H1 (cell line): ENCODE measurements at regions not wholly inside any gene's neighbourhood (a gene's known extent, or its start where the extent isn't known, plus 50 kb on each side); places are given as distances from the start of the nearest gene placed in this dataset.

Experiments used
- CTCF ChIA-PET: fragments of 300-600 bp; sonication (Branson Sonifier 250); formaldehyde crosslinking; loops from one replicate; lab custom pipeline; 2021; ENCODE audit not compliant: partially characterized antibody; lab: Charles Lee
- POLR2A ChIA-PET: fragments of 300-600 bp; sonication (Branson Sonifier 250); formaldehyde crosslinking; loops from one replicate; lab custom pipeline; 2021; ENCODE audit warnings: inconsistent platforms; ENCODE audit not compliant: partially characterized antibody; lab: Charles Lee
- DNase-seq, 2 experiments: peaks; one replicate each; pipeline versions ENCODE4 v3.0.0 to v3.0.0-alpha.2; 2010 to 2022; ENCODE audit warnings: low spot score in 2 of 2, low read depth in 1 of 2, mixed read lengths in 1 of 2
- FAIRE-seq: peaks from 2 replicates; lab custom pipeline; 2011; peaks lifted over from hg19 to GRCh38; lab: Jason Lieb, UNC
- H2AFZ ChIP-seq: 2 replicates; pipeline ENCODE4 v1.8.1; 2012; ENCODE audit warnings: low read length, inconsistent platforms
- H2AK5ac ChIP-seq: 2 replicates; pipeline ENCODE4 v1.6.1; 2013; ENCODE audit warnings: low read depth, low read length
- H2BK120ac ChIP-seq: replicated peaks from 2 replicates; pipeline ENCODE3; 2013; ENCODE audit warnings: low read depth, low read length, inconsistent platforms
- H2BK12ac ChIP-seq: 2 replicates; pipeline ENCODE4 v1.6.1; 2013; ENCODE audit warnings: low read depth, low read length
- H2BK15ac ChIP-seq: 2 replicates; pipeline ENCODE4 v1.6.1; 2013; ENCODE audit warnings: low read length
- H2BK20ac ChIP-seq: 2 replicates; pipeline ENCODE4 v1.6.1; 2013; ENCODE audit warnings: low read length
- H2BK5ac ChIP-seq: 2 replicates; pipeline ENCODE4 v1.6.1; 2013; ENCODE audit warnings: low read depth, low read length
- H3K14ac ChIP-seq: 2 replicates; pipeline ENCODE4 v1.6.1; 2013; ENCODE audit warnings: inconsistent platforms; ENCODE audit not compliant: insufficient read length
- H3K18ac ChIP-seq: 2 replicates; pipeline ENCODE4 v1.6.1; 2013; ENCODE audit warnings: low read length; ENCODE audit errors: extremely low read depth
- H3K23ac ChIP-seq: 2 replicates; pipeline ENCODE4 v1.6.1; 2013; ENCODE audit warnings: inconsistent platforms; ENCODE audit not compliant: insufficient read length
- H3K23me2 ChIP-seq: 2 replicates; pipeline ENCODE4 v1.6.1; 2013; ENCODE audit warnings: low read depth, low read length
- H3K27ac ChIP-seq: 2 replicates; pipeline ENCODE4 v1.6.1; 2011; ENCODE audit warnings: low read depth, low read length, inconsistent platforms
- H3K27me3 ChIP-seq, 4 experiments: replicated peaks in 1 of 4; 1 replicate in 1 of 4; 2 replicates in 3 of 4; pipeline versions ENCODE4 v1.6.1 to v1.8.1; 2011 to 2013; ENCODE audit warnings: low read length in 3 of 4, mild to moderate bottlenecking in 3 of 4, inconsistent platforms in 2 of 4, mixed read lengths in 2 of 4, moderate library complexity in 1 of 4; ENCODE audit not compliant: control insufficient read depth in 3 of 4, insufficient read depth in 3 of 4; ENCODE audit errors: extremely low read depth in 1 of 4
- H3K36me3 ChIP-seq, 4 experiments: 2 replicates each; pipeline versions ENCODE4 v1.6.1 to v1.8.1; 2011 to 2013; ENCODE audit warnings: mild to moderate bottlenecking in 4 of 4, low read length in 3 of 4, moderate library complexity in 2 of 4, control low read depth in 1 of 4, inconsistent platforms in 1 of 4; ENCODE audit not compliant: insufficient read depth in 4 of 4, control insufficient read depth in 2 of 4
- H3K4ac ChIP-seq: replicated peaks from 2 replicates; pipeline ENCODE3; 2013; ENCODE audit warnings: low read length, low read depth, mixed read lengths, inconsistent platforms; ENCODE audit not compliant: insufficient read length
- H3K4me1 ChIP-seq, 4 experiments: replicated peaks in 1 of 4; 1 replicate in 1 of 4; 2 replicates in 3 of 4; pipeline versions ENCODE4 v1.6.1 to v1.8.1; 2011 to 2013; ENCODE audit warnings: low read length in 3 of 4, inconsistent platforms in 2 of 4, mixed read lengths in 1 of 4; ENCODE audit not compliant: insufficient read depth in 4 of 4, control insufficient read depth in 3 of 4
- H3K4me2 ChIP-seq, 2 experiments: 2 replicates each; pipeline versions ENCODE4 v1.6.1 to v1.8.1; 2011 to 2013; ENCODE audit warnings: low read depth in 2 of 2, low read length in 2 of 2, control low read depth in 1 of 2, inconsistent platforms in 1 of 2, mild to moderate bottlenecking in 1 of 2; ENCODE audit not compliant: insufficient read depth in 1 of 2
- H3K4me3 ChIP-seq, 4 experiments: fragments of 200-600, 300-600 bp in 1 of 4; sonication (generic), shearing (Covaris generic), sonication (Bioruptor Twin) in 1 of 4; 2 replicates each; pipeline versions ENCODE4 v1.5.1 to v1.8.1; 2011 to 2016; ENCODE audit warnings: low read length in 4 of 4, low read depth in 3 of 4, control low read depth in 2 of 4, inconsistent platforms in 2 of 4, mild to moderate bottlenecking in 2 of 4, mixed read lengths in 1 of 4, moderate library complexity in 1 of 4; ENCODE audit not compliant: insufficient read depth in 2 of 4; ENCODE audit errors: extremely low read depth in 1 of 4
- H3K56ac ChIP-seq: replicated peaks from 2 replicates; pipeline ENCODE3; 2013; ENCODE audit warnings: low read depth, mild to moderate bottlenecking, mixed read lengths, low read length, inconsistent platforms; ENCODE audit not compliant: insufficient read length
- H3K79me1 ChIP-seq: 2 replicates; pipeline ENCODE4 v1.6.1; 2013; ENCODE audit warnings: low read depth, low read length, control low read depth
- H3K79me2 ChIP-seq, 2 experiments: 2 replicates each; pipeline versions ENCODE4 v1.6.1 to v1.8.1; 2012 to 2013; ENCODE audit warnings: low read length in 2 of 2, mild to moderate bottlenecking in 2 of 2, inconsistent platforms in 1 of 2; ENCODE audit not compliant: insufficient read depth in 2 of 2, control insufficient read depth in 1 of 2
- H3K9ac ChIP-seq, 4 experiments: replicated peaks in 1 of 4; 1 replicate in 1 of 4; 2 replicates in 3 of 4; pipeline versions ENCODE4 v1.6.1 to v1.8.1; 2011 to 2013; ENCODE audit warnings: low read depth in 3 of 4, low read length in 3 of 4, control low read depth in 2 of 4, mild to moderate bottlenecking in 2 of 4, moderate library complexity in 2 of 4, inconsistent platforms in 1 of 4; ENCODE audit errors: extremely low read depth in 1 of 4
- H3K9me3 ChIP-seq, 2 experiments: 2 replicates each; pipeline versions ENCODE4 v1.6.1 to v1.8.1; 2012 to 2013; ENCODE audit warnings: mild to moderate bottlenecking in 2 of 2, moderate library complexity in 2 of 2, control low read depth in 1 of 2, inconsistent platforms in 1 of 2, low read depth in 1 of 2, low read length in 1 of 2, mixed read lengths in 1 of 2; ENCODE audit not compliant: insufficient read depth in 2 of 2
- H4K20me1 ChIP-seq, 2 experiments: replicated peaks in 1 of 2; 2 replicates each; pipeline versions ENCODE3 to v1.8.1; 2011 to 2013; ENCODE audit warnings: inconsistent platforms in 2 of 2, low read length in 2 of 2, mild to moderate bottlenecking in 1 of 2; ENCODE audit not compliant: insufficient read depth in 2 of 2, control insufficient read depth in 1 of 2
- H4K5ac ChIP-seq: 2 replicates; pipeline ENCODE4 v1.6.1; 2013; ENCODE audit warnings: low read length, low read depth, mixed read lengths, inconsistent platforms; ENCODE audit not compliant: insufficient read length
- H4K8ac ChIP-seq: 2 replicates; pipeline ENCODE4 v1.8.0; 2013; ENCODE audit warnings: mild to moderate bottlenecking, moderate library complexity, low read length, inconsistent platforms; ENCODE audit not compliant: insufficient read depth; ENCODE audit errors: extremely low read depth
- H4K91ac ChIP-seq: replicated peaks from 2 replicates; pipeline ENCODE3; 2013; ENCODE audit warnings: low read length, mixed read lengths, inconsistent platforms; ENCODE audit not compliant: insufficient read length
- EZH2 ChIP-seq: fragments of 200-600 bp; sonication (generic); IDR thresholded peaks from 2 replicates; pipeline ENCODE4 v1.7.1; 2012; ENCODE audit warnings: low read depth, mild to moderate bottlenecking, moderate library complexity, low read length, inconsistent platforms; ENCODE audit not compliant: severe bottlenecking
- RXRA ChIP-seq: IDR thresholded peaks from 2 replicates; pipeline ENCODE4 v1.6.1; 2011; ENCODE audit warnings: low read depth, mild to moderate bottlenecking, low read length, moderate library complexity; ENCODE audit not compliant: insufficient read depth
- SUZ12 ChIP-seq: fragments of 200-600 bp; sonication (generic); IDR thresholded peaks from 2 replicates; pipeline ENCODE4 v1.6.1; 2012; ENCODE audit warnings: mild to moderate bottlenecking, inconsistent platforms, low read length, moderate library complexity, mixed read lengths
- YY1 ChIP-seq: IDR thresholded peaks from 2 replicates; pipeline ENCODE4 v1.6.1; 2011; ENCODE audit warnings: low read depth, mild to moderate bottlenecking, low read length
- WGBS, 2 experiments: shearing (Covaris generic) in 1 of 2; methylation state at CpG; one replicate each; pipeline versions ENCODE4 v1.1.6 to v1.1.7; 2013 to 2015; ENCODE audit warnings: low lambda C conversion rate in 2 of 2, mixed read lengths in 2 of 2, inconsistent platforms in 1 of 2, low coverage in 1 of 2, missing lambda C conversion rate in 1 of 2; ENCODE audit not compliant: insufficient replicate concordance in 2 of 2, insufficient coverage in 1 of 2, insufficient read length in 1 of 2; ENCODE audit errors: extremely low coverage in 1 of 2, missing lambda C conversion rate in 1 of 2; 5-methylcytosine and 5-hydroxymethylcytosine counted together

DNA sequence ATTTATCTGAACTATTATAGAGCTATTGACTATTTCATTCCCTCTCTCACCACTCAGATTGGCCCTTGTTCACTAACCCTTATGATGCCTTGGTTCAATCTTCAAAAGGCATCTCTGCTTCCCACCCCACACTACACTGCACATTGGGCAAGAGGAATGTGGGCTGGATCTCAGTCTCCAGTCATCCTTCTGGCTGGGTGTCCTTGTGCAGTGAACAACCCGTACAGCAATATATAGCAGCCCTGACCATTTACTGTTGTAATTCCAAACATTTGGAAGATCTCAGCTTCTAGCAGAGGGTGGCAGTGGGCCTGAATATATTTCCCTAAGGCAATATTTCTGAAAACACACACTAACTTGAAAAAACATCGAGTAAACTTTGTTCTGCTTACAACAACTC is 199.2 kb upstream of the GDNF start:
- Histone ChIP-seq H3K4me1 (no peaks in the 10 kb centered on the region), H3K4ac (no peak overlapping the region), H4K20me1 (no peaks in the 10 kb centered on the region), H3K4me2 (no peak overlapping the region), H3K36me3 (no peaks in the 10 kb centered on the region), H2AFZ (no peak overlapping the region), H2BK5ac (no peak overlapping the region), H3K23me2 (no peaks in the 10 kb centered on the region), H4K5ac (no peak overlapping the region), H3K79me1 (no peaks in the 10 kb centered on the region), H3K23ac (no peak overlapping the region), H3K18ac (no peak overlapping the region), H2BK15ac (no peak overlapping the region), H3K14ac (no peak overlapping the region), H3K27me3 (no peaks in the 10 kb centered on the region), H3K27ac (no peak overlapping the region), H2BK120ac (no peak overlapping the region), H3K4me3 (no peak overlapping the region), H3K9me3 (no peaks in the 10 kb centered on the region), H2BK12ac (no peak overlapping the region), H4K8ac (no peak overlapping the region), H2BK20ac (no peak overlapping the region), H4K91ac (no peak overlapping the region), H2AK5ac (no peak overlapping the region), H3K56ac (no peak overlapping the region), H3K79me2 (no peaks in the 10 kb centered on the region), H3K9ac (no peak overlapping the region)
- FAIRE-seq (no peak), DNase-seq (no peak)
- ChIA-PET POLR2A (no interaction called here), CTCF (interaction anchor here (1.2 to 1.7 kb wide), 4 partner anchors 9 to 626 kb away, joined by 3 to 4 read pairs (median 4); no protein-coding TSS in a partner anchor)
- 95% methylated on average over 2 of the region's 2 CpGs; no CpG with 5 or more reads in 1 of the 2 experiments for WGBS, 2 experiments
- TF ChIP-seq YY1 (no peak), SUZ12 (no peak), RXRA (no peak), EZH2 (no peak)
